HEK293 (cell line): ENCODE measurements at regions not wholly inside any gene's neighbourhood (a gene's known extent, or its start where the extent isn't known, plus 50 kb on each side); places are given as distances from the start of the nearest gene placed in this dataset.

Experiments
- CTCF ChIA-PET: fragments of 350-600 bp; formaldehyde crosslinking; extraction: SDS; loops from one replicate; lab custom pipeline; 2021; ENCODE audit warnings: antibody characterized with exemption; lab: Yijun Ruan, JAX
- POLR2A ChIA-PET: fragments of 300-600 bp; formaldehyde crosslinking; extraction: SDS; loops from one replicate; lab custom pipeline; 2020; ENCODE audit warnings: antibody characterized with exemption, inconsistent platforms; lab: Yijun Ruan, JAX
- H3K27ac ChIP-seq: fragments of 200-500 bp; sonication (Bioruptor generic); 2 replicates; pipeline ENCODE4 v1.5.1; 2014; ENCODE audit warnings: low read depth, low read length, control low read depth, inconsistent platforms; ENCODE audit errors: extremely low read depth
- H3K36me3 ChIP-seq, 2 experiments: fragments of 200-500 bp in 1 of 2; sonication (Bioruptor generic) in 1 of 2; 1 replicate in 1 of 2; 2 replicates in 1 of 2; pipeline ENCODE4 v1.5.1; 2014 to 2017; ENCODE audit warnings: inconsistent platforms in 2 of 2, low read length in 2 of 2; ENCODE audit not compliant: control insufficient read depth in 2 of 2, insufficient read depth in 1 of 2
- H3K4me1 ChIP-seq: fragments of 200-500 bp; sonication (Bioruptor generic); 2 replicates; pipeline ENCODE4 v1.5.1; 2014; ENCODE audit warnings: mild to moderate bottlenecking, low read length, inconsistent platforms; ENCODE audit not compliant: control insufficient read depth, insufficient read depth
- H3K4me3 ChIP-seq: 2 replicates; pipeline ENCODE4 v1.5.1; 2011; ENCODE audit warnings: low read depth, mild to moderate bottlenecking, control low read depth, low read length, moderate library complexity
- H3K9me3 ChIP-seq: fragments of 200-500 bp; sonication (Bioruptor generic); 2 replicates; pipeline ENCODE4 v1.5.1; 2014; ENCODE audit warnings: low read depth, low read length, inconsistent platforms; ENCODE audit not compliant: control insufficient read depth, insufficient read depth
- BCL11B ChIP-seq: fragments of 450-650 bp; formaldehyde crosslinking; IDR thresholded peaks from 2 replicates; pipeline ENCODE4 v1.5.1; 2016; ENCODE audit warnings: low read depth, missing biosample characterization, missing genetic modification characterization
- EGR2 ChIP-seq: fragments of 450-650 bp; formaldehyde crosslinking; IDR thresholded peaks from 2 replicates; pipeline ENCODE4 v1.5.1; 2016; ENCODE audit warnings: low read depth, missing biosample characterization, missing genetic modification characterization
- GLIS2 ChIP-seq: fragments of 450-650 bp; formaldehyde crosslinking; IDR thresholded peaks from 2 replicates; pipeline ENCODE4 v1.5.1; 2016; ENCODE audit warnings: missing biosample characterization, missing genetic modification characterization
- PBX3 ChIP-seq: sonication (generic); formaldehyde crosslinking; IDR thresholded peaks from 2 replicates; pipeline ENCODE4 v1.8.1; 2022; ENCODE audit warnings: mild to moderate bottlenecking, moderate library complexity, missing genetic modification reagents
- REPIN1 ChIP-seq: fragments of 450-650 bp; formaldehyde crosslinking; IDR thresholded peaks from 2 replicates; pipeline ENCODE4 v1.5.1; 2017; ENCODE audit warnings: missing biosample characterization, missing genetic modification characterization, low read depth
- TSHZ1 ChIP-seq: fragments of 450-650 bp; formaldehyde crosslinking; IDR thresholded peaks from 2 replicates; pipeline ENCODE4 v1.5.1; 2016; ENCODE audit warnings: missing biosample characterization, missing genetic modification characterization, borderline replicate concordance
- WT1 ChIP-seq: fragments of 450-650 bp; formaldehyde crosslinking; IDR thresholded peaks from 2 replicates; pipeline ENCODE4 v1.5.1; 2016; ENCODE audit warnings: missing biosample characterization, missing genetic modification characterization
- ZBTB20 ChIP-seq: fragments of 450-650 bp; formaldehyde crosslinking; IDR thresholded peaks from 2 replicates; pipeline ENCODE4 v1.5.1; 2016; ENCODE audit warnings: missing biosample characterization, missing genetic modification characterization
- ZBTB26 ChIP-seq: fragments of 450-650 bp; formaldehyde crosslinking; optimal IDR thresholded peaks from 2 replicates; pipeline ENCODE3; 2016; ENCODE audit warnings: missing biosample characterization, mild to moderate bottlenecking, missing genetic modification characterization
- ZFP69B ChIP-seq: fragments of 450-650 bp; formaldehyde crosslinking; IDR thresholded peaks from 2 replicates; pipeline ENCODE4 v1.5.1; 2016; ENCODE audit warnings: missing biosample characterization, missing genetic modification characterization
- ZNF133 ChIP-seq: fragments of 450-650 bp; formaldehyde crosslinking; IDR thresholded peaks from 2 replicates; pipeline ENCODE4 v1.5.1; 2016; ENCODE audit warnings: missing biosample characterization, missing genetic modification characterization
- ZNF23 ChIP-seq: fragments of 450-650 bp; formaldehyde crosslinking; IDR thresholded peaks from 2 replicates; pipeline ENCODE4 v1.5.1; 2016; ENCODE audit warnings: missing biosample characterization, missing genetic modification characterization, borderline replicate concordance
- ZNF311 ChIP-seq: fragments of 450-650 bp; formaldehyde crosslinking; IDR thresholded peaks from 2 replicates; pipeline ENCODE4 v1.5.1; 2017; ENCODE audit warnings: missing biosample characterization, missing genetic modification characterization, borderline replicate concordance
- ZNF391 ChIP-seq: fragments of 450-650 bp; formaldehyde crosslinking; IDR thresholded peaks from 2 replicates; pipeline ENCODE4 v1.5.1; 2016; ENCODE audit warnings: low read depth, missing biosample characterization, missing genetic modification characterization, borderline replicate concordance
- ZNF654 ChIP-seq: fragments of 450-650 bp; formaldehyde crosslinking; IDR thresholded peaks from 2 replicates; pipeline ENCODE4 v1.5.1; 2016; ENCODE audit warnings: low read depth, missing biosample characterization, missing genetic modification characterization
- ZNF664 ChIP-seq: fragments of 450-650 bp; formaldehyde crosslinking; IDR thresholded peaks from 2 replicates; pipeline ENCODE4 v1.5.1; 2016; ENCODE audit warnings: missing biosample characterization, missing genetic modification characterization
- ZNF692 ChIP-seq: fragments of 450-650 bp; formaldehyde crosslinking; IDR thresholded peaks from 2 replicates; pipeline ENCODE4 v1.5.1; 2016; ENCODE audit warnings: missing biosample characterization, missing genetic modification characterization
- ZNF704 ChIP-seq: fragments of 450-650 bp; formaldehyde crosslinking; IDR thresholded peaks from 2 replicates; pipeline ENCODE4 v1.5.1; 2016; ENCODE audit warnings: missing biosample characterization, missing genetic modification characterization
- ZNF76 ChIP-seq: fragments of 450-650 bp; formaldehyde crosslinking; IDR thresholded peaks from 2 replicates; pipeline ENCODE4; 2016; ENCODE audit warnings: low read depth, missing biosample characterization, missing genetic modification characterization, borderline replicate concordance
- ZNF791 ChIP-seq: fragments of 450-650 bp; formaldehyde crosslinking; IDR thresholded peaks from 2 replicates; pipeline ENCODE4 v1.5.1; 2016; ENCODE audit warnings: missing biosample characterization, missing genetic modification characterization
- ZNF843 ChIP-seq: fragments of 450-650 bp; formaldehyde crosslinking; IDR thresholded peaks from 2 replicates; pipeline ENCODE4 v1.5.1; 2016; ENCODE audit warnings: missing biosample characterization, missing genetic modification characterization
- ZSCAN5A ChIP-seq: fragments of 450-650 bp; formaldehyde crosslinking; IDR thresholded peaks from 2 replicates; pipeline ENCODE4 v1.5.1; 2016; ENCODE audit warnings: missing biosample characterization, missing genetic modification characterization

GRCh38 chr17:47066841-47067682 lies 88.0 kb upstream of the RPRML start (continued):
- peak; percentile 96 for TF ChIP-seq GLIS2 (tag by site-specific recombination)
- TF ChIP-seq ZBTB26 (tag by site-specific recombination) = peak; percentile 18
- TF ChIP-seq BCL11B (tag by site-specific recombination) = 0 out of 2 replicates have a peak, but pooled peaks have one; percentile 45

GRCh38 chr17:47066095-47066494 lies 87.0 kb upstream of the RPRML start:
- peaks cover 0 to 11% of the 10 kb centered on the region in 2 experiments; a peak in 2 of 3 replicates for H3K36me3 ChIP-seq
- CTCF ChIA-PET = interaction anchor here (0.6 kb wide), 1 partner anchor 551 kb away, joined by 3 read pairs; no protein-coding TSS in a partner anchor
- H3K4me1 ChIP-seq = no peaks in the 10 kb centered on the region
- H3K4me3 ChIP-seq = no peak overlapping the region
- no peak overlapping the region for H3K27ac ChIP-seq
- POLR2A ChIA-PET = no interaction called here
- TF ChIP-seq ZNF23 (no peak), PBX3 (CRISPR knock-in tag) (no peak), ZNF133 (tag by site-specific recombination) (no peak), REPIN1 (tag by site-specific recombination) (no peak)
- H3K9me3 ChIP-seq = no peaks in the 10 kb centered on the region

GRCh38 chr17:47064684-47065083 lies 85.6 kb upstream of the RPRML start:
- peaks cover 0 to 15% of the 10 kb centered on the region in 2 experiments; a peak in 2 of 3 replicates for H3K36me3 ChIP-seq
- no peaks in the 10 kb centered on the region for H3K9me3 ChIP-seq
- ChIA-PET POLR2A (no interaction called here), CTCF (no interaction called here)
- no peaks in the 10 kb centered on the region for H3K4me1 ChIP-seq
- no peak overlapping the region for H3K27ac ChIP-seq
- H3K4me3 ChIP-seq = no peak overlapping the region
- TF ChIP-seq ZNF664 (tag by site-specific recombination) (no peak), ZBTB20 (tag by site-specific recombination) (no peak), ZFP69B (no peak), ZNF654 (tag by site-specific recombination) (no peak), EGR2 (tag by site-specific recombination) (no peak), ZSCAN5A (tag by site-specific recombination) (no peak), ZNF692 (tag by site-specific recombination) (no peak), WT1 (no peak), ZNF311 (tag by site-specific recombination) (no peak), TSHZ1 (tag by site-specific recombination) (no peak), ZNF704 (no peak), ZNF843 (no peak), ZNF791 (tag by site-specific recombination) (no peak), ZNF76 (tag by site-specific recombination) (no peak), ZNF391 (tag by site-specific recombination) (no peak), REPIN1 (tag by site-specific recombination) (no peak)
